ENCODE measurements at regions not wholly inside any gene's neighbourhood (a gene's known extent, or its start where the extent isn't known, plus 50 kb on each side); places are given as distances from the start of the nearest gene placed in this dataset.

- Histone ChIP-seq H3K27me3 (no peaks in the 10 kb centered on the region), H3K27ac (no peak overlapping the region), H3K9me3 (no peaks in the 10 kb centered on the region), H3K4me1 (no peaks in the 10 kb centered on the region), H3K36me3 (no peaks in the 10 kb centered on the region), H3K4me3 (no peak overlapping the region)
- 89% methylated on average over 2 of the region's 2 CpGs for WGBS
- TF ChIP-seq POLR2A (IDR thresholded peaks at IDR 0.05) (no peak), EP300 (IDR thresholded peaks at IDR 0.05) (no peak), POLR2AphosphoS5 (IDR thresholded peaks at IDR 0.05) (no peak)
- TF ChIP-seq, protein P1, sequence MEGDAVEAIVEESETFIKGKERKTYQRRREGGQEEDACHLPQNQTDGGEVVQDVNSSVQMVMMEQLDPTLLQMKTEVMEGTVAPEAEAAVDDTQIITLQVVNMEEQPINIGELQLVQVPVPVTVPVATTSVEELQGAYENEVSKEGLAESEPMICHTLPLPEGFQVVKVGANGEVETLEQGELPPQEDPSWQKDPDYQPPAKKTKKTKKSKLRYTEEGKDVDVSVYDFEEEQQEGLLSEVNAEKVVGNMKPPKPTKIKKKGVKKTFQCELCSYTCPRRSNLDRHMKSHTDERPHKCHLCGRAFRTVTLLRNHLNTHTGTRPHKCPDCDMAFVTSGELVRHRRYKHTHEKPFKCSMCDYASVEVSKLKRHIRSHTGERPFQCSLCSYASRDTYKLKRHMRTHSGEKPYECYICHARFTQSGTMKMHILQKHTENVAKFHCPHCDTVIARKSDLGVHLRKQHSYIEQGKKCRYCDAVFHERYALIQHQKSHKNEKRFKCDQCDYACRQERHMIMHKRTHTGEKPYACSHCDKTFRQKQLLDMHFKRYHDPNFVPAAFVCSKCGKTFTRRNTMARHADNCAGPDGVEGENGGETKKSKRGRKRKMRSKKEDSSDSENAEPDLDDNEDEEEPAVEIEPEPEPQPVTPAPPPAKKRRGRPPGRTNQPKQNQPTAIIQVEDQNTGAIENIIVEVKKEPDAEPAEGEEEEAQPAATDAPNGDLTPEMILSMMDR (IDR thresholded peaks at IDR 0.05), result no peak
- no peak for DNase-seq (ENCODE audit: low spot score in 2 of 2)
These were observed 218.5 kb upstream of the NR2F2 start for GRCh38 chr15:96112018-96112417.

GRCh38 chr15:96115642-96116041, 214.9 kb upstream of the NR2F2 start:
- no peaks in the 10 kb centered on the region for H3K36me3 ChIP-seq
- no peak for DNase-seq (ENCODE audit: low spot score in 2 of 2)
- H3K9me3 ChIP-seq, result no peaks in the 10 kb centered on the region
- 74% methylated on average over 2 of the region's 2 CpGs for WGBS
- TF ChIP-seq EP300 (IDR thresholded peaks at IDR 0.05) (no peak), POLR2A (IDR thresholded peaks at IDR 0.05) (no peak)
- TF ChIP-seq, protein P1 (IDR thresholded peaks at IDR 0.05), result no peak
- H3K4me1 ChIP-seq, result no peaks in the 10 kb centered on the region
- H3K27me3 ChIP-seq, result no peaks in the 10 kb centered on the region
- H3K27ac ChIP-seq, result no peak overlapping the region
- H3K4me3 ChIP-seq, result no peak overlapping the region

DNA sequence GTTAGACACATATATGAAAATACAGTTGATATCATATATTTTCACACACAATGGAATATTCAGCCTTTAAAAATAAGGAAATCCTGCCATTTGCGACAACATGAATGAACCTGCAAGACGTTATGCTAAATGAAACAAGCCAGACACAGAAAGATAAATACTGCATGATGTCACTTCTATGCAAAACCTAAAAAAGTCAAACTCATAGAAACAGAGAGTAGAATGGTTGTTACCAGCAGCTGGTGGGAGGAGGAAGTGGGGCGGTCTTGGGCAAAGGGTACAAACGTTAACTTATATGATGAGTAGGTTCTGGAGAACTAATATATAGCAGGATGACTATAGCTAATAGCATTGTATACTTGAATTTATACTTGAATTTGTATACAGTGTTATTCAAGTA, 213.2 kb upstream of the NR2F2 start:
- Histone ChIP-seq H3K27ac (no peak overlapping the region), H3K4me3 (no peak overlapping the region), H3K4me1 (no peaks in the 10 kb centered on the region), H3K27me3 (no peaks in the 10 kb centered on the region), H3K36me3 (no peaks in the 10 kb centered on the region), H3K9me3 (no peaks in the 10 kb centered on the region)
- DNase-seq (ENCODE audit: low spot score in 2 of 2), result no peak
- TF ChIP-seq EP300 (IDR thresholded peaks at IDR 0.05) (no peak), POLR2AphosphoS5 (IDR thresholded peaks at IDR 0.05) (no peak), POLR2A (IDR thresholded peaks at IDR 0.05) (no peak)
- TF ChIP-seq, protein P1 (IDR thresholded peaks at IDR 0.05), result no peak
- WGBS, result 78% methylated on average over 4 of the region's 4 CpGs

- no peak for TF ChIP-seq EP300 (IDR thresholded peaks at IDR 0.05)
- TF ChIP-seq, protein P1 (IDR thresholded peaks at IDR 0.05), result no peak
- TF ChIP-seq POLR2A (IDR thresholded peaks at IDR 0.05), result no peak
- TF ChIP-seq POLR2AphosphoS5 (IDR thresholded peaks at IDR 0.05), result no peak
- Histone ChIP-seq H3K27ac (no peak overlapping the region), H3K4me3 (no peak overlapping the region), H3K4me1 (no peaks in the 10 kb centered on the region), H3K9me3 (no peaks in the 10 kb centered on the region), H3K36me3 (no peaks in the 10 kb centered on the region), H3K27me3 (no peaks in the 10 kb centered on the region)
- DNase-seq (ENCODE audit: low spot score in 2 of 2), result no peak
- 62% methylated on average over 12 of the region's 12 CpGs for WGBS
These were observed 210.8 kb upstream of the NR2F2 start for GRCh38 chr15:96119734-96120133.

- Histone ChIP-seq H3K27ac (no peak overlapping the region), H3K4me3 (no peak overlapping the region), H3K27me3 (no peaks in the 10 kb centered on the region), H3K4me1 (no peaks in the 10 kb centered on the region), H3K9me3 (no peaks in the 10 kb centered on the region), H3K36me3 (no peaks in the 10 kb centered on the region)
- no peak for DNase-seq (ENCODE audit: low spot score in 2 of 2)
- TF ChIP-seq, protein P1 (IDR thresholded peaks at IDR 0.05), result no peak
- TF ChIP-seq POLR2AphosphoS5 (IDR thresholded peaks at IDR 0.05), result no peak
- no peak for TF ChIP-seq POLR2A (IDR thresholded peaks at IDR 0.05)
- no peak for TF ChIP-seq EP300 (IDR thresholded peaks at IDR 0.05)
- 78% methylated on average over 12 of the region's 12 CpGs for WGBS
These were observed 209.2 kb upstream of the NR2F2 start for GRCh38 chr15:96121086-96121920.

Data from suprapubic skin (tissue), 4 donors.